GM12878 (cell line): ENCODE measurements at regions not wholly inside any gene's neighbourhood (a gene's known extent, or its start where the extent isn't known, plus 50 kb on each side); places are given as distances from the start of the nearest gene placed in this dataset.

Experiments
- ATAC-seq: fragments of 200-7000 bp; cut with Tn5 transposase; 3 replicates; pipeline ENCODE4 v1.9.1; 2020; ENCODE audit warnings: mild to moderate bottlenecking, moderate library complexity
- BruUV-seq: library from RNA; stranded (reverse); fragments of 400-500 nt; replicated peaks from 2 replicates; lab custom pipeline; 2021; lab: Mats Ljungman, UMichigan
- CTCF ChIA-PET: fragments of 300-600 bp; sonication (Branson Sonifier 250); formaldehyde crosslinking; extraction: SDS; loops from one replicate; lab custom pipeline; 2021; ENCODE audit warnings: inconsistent platforms; lab: Yijun Ruan, JAX
- POLR2A ChIA-PET: fragments of 350-600 bp; formaldehyde crosslinking; extraction: SDS; loops from one replicate; lab custom pipeline; 2021; ENCODE audit warnings: inconsistent platforms; lab: Charles Lee
- RAD21 ChIA-PET: fragments of 300-600 bp; sonication (Branson Sonifier 250); formaldehyde crosslinking; loops from one replicate; lab custom pipeline; 2023; ENCODE audit warnings: antibody characterized with exemption; ENCODE audit not compliant: unreplicated experiment; lab: Charles Lee
- SMC1A ChIA-PET: fragments of 300-600 bp; sonication (Branson Sonifier 250); formaldehyde crosslinking; loops from one replicate; lab custom pipeline; 2023; ENCODE audit not compliant: unreplicated experiment, uncharacterized antibody; lab: Charles Lee
- DNase-seq: peaks from one replicate; pipeline ENCODE4 v3.0.0-alpha.2; 2011; ENCODE audit warnings: low read depth, low spot score
- FAIRE-seq: peaks from 3 replicates; lab custom pipeline; 2011; peaks lifted over from hg19 to GRCh38; lab: Jason Lieb, UNC
- H2AFZ ChIP-seq: 2 replicates; pipeline ENCODE4 v1.6.0; 2011; ENCODE audit warnings: low read depth, low read length, control low read depth; ENCODE audit not compliant: control insufficient read depth
- H3K27ac ChIP-seq: 2 replicates; pipeline ENCODE4 v1.5.1; 2011; ENCODE audit warnings: control low read depth; ENCODE audit not compliant: control insufficient read depth, insufficient read depth
- H3K27me3 ChIP-seq, 2 experiments: replicated peaks in 1 of 2; 2 replicates each; pipeline versions ENCODE4 v1.6.0 to v1.6.1; 2011; ENCODE audit warnings: low read length in 1 of 2; ENCODE audit not compliant: control insufficient read depth in 2 of 2, insufficient read depth in 2 of 2
- H3K36me3 ChIP-seq, 2 experiments: 2 replicates each; pipeline ENCODE4 v1.5.1; 2011; ENCODE audit warnings: low read length in 1 of 2; ENCODE audit not compliant: control insufficient read depth in 2 of 2, insufficient read depth in 2 of 2
- H3K4me1 ChIP-seq: 2 replicates; pipeline ENCODE4 v1.6.1; 2011; ENCODE audit warnings: mild to moderate bottlenecking, low read length, moderate library complexity, mixed read lengths; ENCODE audit not compliant: control insufficient read depth, insufficient read depth
- H3K4me2 ChIP-seq: 2 replicates; pipeline ENCODE4 v1.6.0; 2011; ENCODE audit warnings: control low read depth; ENCODE audit not compliant: control insufficient read depth, insufficient read depth
- H3K4me3 ChIP-seq: fragments of 200-600 bp; sonication (generic); 2 replicates; pipeline ENCODE4 v1.5.1; 2016
- H3K79me2 ChIP-seq: 2 replicates; pipeline ENCODE4 v1.6.0; 2011; ENCODE audit warnings: low read length; ENCODE audit not compliant: control insufficient read depth, insufficient read depth
- H3K9ac ChIP-seq: 2 replicates; pipeline ENCODE4 v1.8.0; 2011; ENCODE audit warnings: low read length, control low read depth, mixed read lengths; ENCODE audit not compliant: control insufficient read depth, insufficient read depth
- H3K9me3 ChIP-seq: replicated peaks from 3 replicates; pipeline ENCODE4 v1.5.1; 2011; ENCODE audit warnings: mild to moderate bottlenecking, low read length; ENCODE audit not compliant: control insufficient read depth, insufficient read depth
- H4K20me1 ChIP-seq: 2 replicates; pipeline ENCODE4 v1.6.0; 2011; ENCODE audit not compliant: control insufficient read depth, insufficient read depth
- BCL3 ChIP-seq: IDR thresholded peaks from 2 replicates; pipeline ENCODE4 v1.6.1; 2011; ENCODE audit warnings: borderline replicate concordance, low read depth, mild to moderate bottlenecking, moderate library complexity, low read length; ENCODE audit not compliant: insufficient read depth, poor library complexity, severe bottlenecking
- MYB ChIP-seq: fragments of 150-350 bp; IDR thresholded peaks from 2 replicates; pipeline ENCODE4 v1.6.1; 2014; ENCODE audit warnings: mild to moderate bottlenecking, low read depth, low read length, borderline replicate concordance
- NKRF ChIP-seq: fragments of 450-650 bp; conservative IDR thresholded peaks from 2 replicates; pipeline ENCODE4 v1.6.1; 2017; ENCODE audit warnings: mild to moderate bottlenecking, moderate library complexity
- RELA ChIP-seq: fragments of 450-650 bp; IDR thresholded peaks from 2 replicates; pipeline ENCODE4 v1.8.0; 2014; ENCODE audit warnings: borderline replicate concordance; ENCODE audit not compliant: partially characterized antibody
- WGBS: methylation state at CpG from one replicate; pipeline ENCODE4 v1.1.6; 2016; ENCODE audit warnings: low lambda C conversion rate; ENCODE audit not compliant: insufficient replicate concordance, insufficient coverage; ENCODE audit errors: missing lambda C conversion rate; 5-methylcytosine and 5-hydroxymethylcytosine counted together
- in situ Hi-C: fragments of 300-500 bp; cut with MboI; formaldehyde crosslinking; loops from 9 replicates; pipeline ENCODE4 v1.14.3; 2018; ENCODE audit warnings: mixed read lengths
- intact Hi-C: fragments of 100-400 bp; cut with micrococcal nuclease; formaldehyde crosslinking; loops from one replicate; pipeline ENCODE4 v1.14.2; 2022; ENCODE audit not compliant: unreplicated experiment
- TF ChIP-seq, protein P1 (sequence below): IDR thresholded peaks from 2 replicates; pipeline ENCODE4 v1.6.1; 2011; ENCODE audit warnings: low read depth, mild to moderate bottlenecking, low read length, moderate library complexity, borderline replicate concordance; ENCODE audit errors: extremely low read depth

GRCh38 chr18:43656547-43656946 lies 379.3 kb upstream of the SYT4 start:
- in situ Hi-C loops: no loop called here
- Histone ChIP-seq H3K36me3 (no peaks in the 10 kb centered on the region), H3K4me3 (no peak overlapping the region), H3K79me2 (no peaks in the 10 kb centered on the region), H3K4me1 (no peaks in the 10 kb centered on the region), H3K27ac (no peak overlapping the region), H2AFZ (no peak overlapping the region), H3K9ac (no peak overlapping the region), H3K27me3 (no peaks in the 10 kb centered on the region), H3K9me3 (no peaks in the 10 kb centered on the region)
- POLR2A ChIA-PET: no interaction called here
- BruUV-seq: no TSS peak
- 20% methylated on average over 2 of the region's 2 CpGs for WGBS
- no peak for FAIRE-seq
- DNase-seq: no peak
- CTCF ChIA-PET: no interaction called here
- SMC1A ChIA-PET: no interaction called here
- no peak for ATAC-seq
- RAD21 ChIA-PET: no interaction called here
- TF ChIP-seq MYB: no peak
- no peak for TF ChIP-seq BCL3
- TF ChIP-seq NKRF: no peak
- no peak for TF ChIP-seq RELA
- TF ChIP-seq, protein P1, sequence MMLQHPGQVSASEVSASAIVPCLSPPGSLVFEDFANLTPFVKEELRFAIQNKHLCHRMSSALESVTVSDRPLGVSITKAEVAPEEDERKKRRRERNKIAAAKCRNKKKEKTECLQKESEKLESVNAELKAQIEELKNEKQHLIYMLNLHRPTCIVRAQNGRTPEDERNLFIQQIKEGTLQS: no peak
- TF ChIP-seq, all 136 proteins: peak for 0
- no peak overlapping the region for H3K4me2 ChIP-seq
- no peaks in the 10 kb centered on the region for H4K20me1 ChIP-seq
- intact Hi-C loops: no loop called here
